ENCODE measurements at regions not wholly inside any gene's neighbourhood (a gene's known extent, or its start where the extent isn't known, plus 50 kb on each side); places are given as distances from the start of the nearest gene placed in this dataset.

DNA sequence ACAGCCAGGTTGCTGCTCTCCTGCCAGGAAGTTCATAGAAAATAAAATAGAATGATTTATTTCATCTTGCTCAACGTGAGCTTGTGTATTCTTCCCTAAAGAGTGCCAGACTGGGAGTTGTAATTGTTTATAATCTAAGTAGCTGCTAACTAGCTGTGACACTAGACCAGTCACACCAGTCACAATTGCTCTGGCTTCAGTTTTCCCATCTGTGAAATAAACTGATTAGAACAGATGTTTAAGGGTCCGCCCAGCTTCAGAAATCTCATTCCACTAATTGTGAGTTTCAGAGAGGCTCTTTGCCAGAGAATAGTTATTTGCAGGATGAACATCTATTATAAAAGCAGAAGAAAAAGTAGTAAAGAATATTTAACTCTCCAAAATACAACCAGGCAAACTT is 55.6 kb upstream of the ZDHHC17 start:
- DNase-seq, result peak in 1 of 2 experiments; percentile 36

DNA sequence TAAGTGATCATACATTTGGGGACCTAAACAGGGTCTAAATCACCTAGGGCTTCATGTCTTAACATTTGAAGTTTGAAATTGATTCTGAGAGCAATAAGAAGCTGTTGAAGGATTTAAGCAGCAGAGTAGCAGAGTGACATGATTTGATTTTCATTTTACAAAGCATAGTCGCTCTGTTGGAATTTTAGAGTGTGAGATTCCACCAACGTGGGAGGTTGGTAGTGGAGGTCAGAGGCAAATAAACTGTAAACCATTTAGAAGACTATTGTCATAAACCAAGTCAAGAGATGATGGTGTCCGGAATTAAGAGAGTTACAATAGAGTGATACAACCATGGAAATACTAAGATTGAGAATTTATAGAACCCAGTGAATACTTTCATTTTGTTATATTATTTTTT is 52.7 kb upstream of the ZDHHC17 start:
- no peak for DNase-seq

DNA sequence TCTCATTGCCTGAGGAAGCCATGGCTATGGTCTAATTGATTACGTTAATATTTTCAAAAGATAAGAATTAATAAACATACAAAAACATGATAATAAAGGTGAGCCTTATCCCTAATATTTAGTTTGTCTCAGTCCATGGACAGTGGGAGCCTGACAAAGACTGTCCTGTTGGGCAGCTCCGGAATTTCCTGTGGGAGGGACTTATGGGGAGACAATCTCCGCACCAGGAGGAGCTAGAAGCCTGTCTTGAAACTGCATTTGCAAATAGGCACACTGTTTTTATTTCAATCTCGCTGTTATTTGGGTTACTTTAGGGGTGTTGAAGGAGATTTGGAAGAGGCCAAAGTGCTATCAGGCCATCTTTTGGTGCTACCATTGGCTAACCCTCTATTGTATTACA is 50.8 kb upstream of the ZDHHC17 start:
- DNase-seq, result no peak

DNA sequence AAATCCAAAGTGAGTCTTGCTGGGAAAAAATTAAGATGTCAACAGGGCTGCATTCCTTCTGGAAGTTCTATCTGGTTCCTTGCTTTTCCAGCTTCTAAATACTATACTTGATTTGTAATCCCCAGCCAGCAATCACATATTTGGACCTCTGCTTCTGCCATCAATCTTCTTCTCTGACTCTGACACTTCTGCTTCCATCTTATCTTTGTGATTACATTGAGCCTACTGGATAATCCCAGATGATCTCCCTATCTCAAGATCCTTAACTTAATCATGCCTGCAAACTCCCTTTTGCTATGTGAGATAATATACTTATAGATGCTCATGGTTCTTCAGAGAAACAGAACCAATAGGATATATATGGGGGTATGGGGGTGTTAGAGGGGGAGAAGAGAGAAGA is 49.9 kb upstream of the ZDHHC17 start:
- no peak for DNase-seq

Measured in NCI-H524 (cell line).